ENCODE measurements at regions not wholly inside any gene's neighbourhood (a gene's known extent, or its start where the extent isn't known, plus 50 kb on each side); places are given as distances from the start of the nearest gene placed in this dataset.

- TF ChIP-seq CTCF (IDR thresholded peaks at IDR 0.05; ENCODE audit: control insufficient read depth, extremely low read depth, insufficient read depth) = no peak
- H3K4me3 ChIP-seq (ENCODE audit: low read depth, low read length) = no peak overlapping the region
- no peak for DNase-seq (ENCODE audit: low read depth)
Observed at GRCh38 chr6:139920027-139920775, 545.8 kb upstream of the CITED2 start.

DNA sequence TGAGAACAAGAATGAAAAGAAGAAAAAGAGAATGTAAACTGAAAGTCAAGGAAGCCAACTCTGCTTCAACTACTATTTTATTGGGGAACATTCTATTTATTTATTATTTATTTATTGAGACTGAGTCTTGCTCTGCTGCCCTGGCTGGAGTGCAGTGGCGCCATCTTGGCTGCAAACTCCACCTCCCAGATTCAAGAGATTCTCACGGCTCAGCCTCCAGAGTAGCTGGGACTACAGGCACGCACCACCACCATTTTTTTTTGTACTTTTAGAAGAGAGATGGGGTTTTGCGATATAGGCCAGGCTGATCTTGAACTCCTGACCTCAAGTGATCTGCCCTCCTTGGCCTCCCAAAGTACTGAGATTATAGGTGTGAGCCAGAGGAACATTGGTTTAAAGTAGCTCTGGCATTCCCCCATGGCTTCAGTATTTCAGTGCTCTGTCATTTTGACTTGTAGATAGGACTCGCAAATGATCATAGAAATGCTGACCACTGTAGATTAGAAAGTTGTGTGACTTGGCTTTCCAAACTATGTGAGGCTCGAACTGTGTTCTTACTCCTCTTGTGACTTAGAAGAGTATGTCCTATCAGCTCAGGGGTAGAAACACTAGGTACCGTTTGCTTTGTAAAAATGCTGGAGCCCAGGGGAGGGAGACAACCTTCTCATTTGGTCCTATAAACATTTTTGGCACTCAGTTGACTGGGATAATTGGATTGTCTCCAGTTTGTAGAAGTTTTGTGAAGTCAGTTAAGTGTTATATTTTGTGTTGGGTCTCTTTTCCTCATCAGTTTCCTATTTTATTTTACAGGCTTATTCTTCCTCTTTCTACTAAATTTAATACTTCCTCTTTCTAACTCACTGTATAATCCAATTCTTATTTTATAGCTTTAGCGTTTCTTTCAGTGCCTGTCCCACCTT is 544.9 kb upstream of the CITED2 start:
- TF ChIP-seq CTCF (IDR thresholded peaks at IDR 0.05; ENCODE audit: control insufficient read depth, extremely low read depth, insufficient read depth) = no peak
- no peak overlapping the region for H3K4me3 ChIP-seq (ENCODE audit: low read depth, low read length)
- DNase-seq (ENCODE audit: low read depth) = no peak

- no peak for TF ChIP-seq CTCF (IDR thresholded peaks at IDR 0.05; ENCODE audit: control insufficient read depth, extremely low read depth, insufficient read depth)
- DNase-seq (ENCODE audit: low read depth) = no peak
- H3K4me3 ChIP-seq (ENCODE audit: low read depth, low read length) = no peak overlapping the region
Observed at GRCh38 chr6:139917951-139918630, 543.6 kb upstream of the CITED2 start.

DNA sequence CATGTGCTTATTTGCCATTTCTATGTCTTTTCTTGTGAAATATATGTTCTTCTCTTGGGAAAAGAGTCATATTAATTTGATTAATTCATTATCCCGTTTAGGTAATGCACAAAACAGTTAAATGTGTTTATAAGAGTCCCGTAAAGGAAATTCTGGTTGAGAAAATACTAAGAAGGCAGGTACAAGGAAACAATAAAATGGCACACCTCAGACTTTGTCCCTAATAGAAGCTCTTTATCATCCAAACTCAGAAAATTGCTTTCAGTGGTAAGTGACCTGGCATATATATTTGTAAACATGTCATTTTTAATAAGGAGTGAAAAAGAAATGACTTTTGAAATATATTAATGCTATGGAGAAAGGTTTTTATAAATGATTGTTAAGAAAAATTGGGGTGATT is 540.5 kb upstream of the CITED2 start:
- no peak for TF ChIP-seq CTCF (IDR thresholded peaks at IDR 0.05; ENCODE audit: control insufficient read depth, extremely low read depth, insufficient read depth)
- no peak overlapping the region for H3K4me3 ChIP-seq (ENCODE audit: low read depth, low read length)
- DNase-seq (ENCODE audit: low read depth) = no peak

GRCh38 chr6:139912735-139913400 is 538.4 kb upstream of the CITED2 start:
- H3K4me3 ChIP-seq (ENCODE audit: low read depth, low read length) = no peak overlapping the region
- TF ChIP-seq CTCF (IDR thresholded peaks at IDR 0.05; ENCODE audit: control insufficient read depth, extremely low read depth, insufficient read depth) = no peak
- no peak for DNase-seq (ENCODE audit: low read depth)

- DNase-seq (ENCODE audit: low read depth) = peak; percentile 35
- no peak for TF ChIP-seq CTCF (IDR thresholded peaks at IDR 0.05; ENCODE audit: control insufficient read depth, extremely low read depth, insufficient read depth)
- H3K4me3 ChIP-seq (ENCODE audit: low read depth, low read length) = no peak overlapping the region
Observed at GRCh38 chr6:139909992-139910391, 535.5 kb upstream of the CITED2 start.
